HL-60/S4 (cell line): ENCODE measurements at regions not wholly inside any gene's neighbourhood (a gene's known extent, or its start where the extent isn't known, plus 50 kb on each side); places are given as distances from the start of the nearest gene placed in this dataset.

Source experiments
- in situ Hi-C: fragments of 300-500 bp; cut with MboI; formaldehyde crosslinking; loops from 2 replicates; pipeline ENCODE4 v1.14.3; 2022; ENCODE audit warnings: low sequenced_read_pairs

- in situ Hi-C loops = no loop called here
Observed at GRCh38 chr4:62917649-62918048, 1491.6 kb downstream of the TECRL start.

- in situ Hi-C loops = no loop called here
Observed at GRCh38 chr4:62914758-62915157, 1494.5 kb downstream of the TECRL start.

- in situ Hi-C loops = no loop called here
Observed at GRCh38 chr4:62913065-62913464, 1496.2 kb downstream of the TECRL start.

- in situ Hi-C loops = no loop called here
Observed at GRCh38 chr4:62912531-62912930, 1496.7 kb downstream of the TECRL start.

GRCh38 chr4:62909238-62909637 is 1500.0 kb downstream of the TECRL start:
- in situ Hi-C loops = no loop called here

- in situ Hi-C loops = no loop called here
Observed at GRCh38 chr4:62901101-62901500, 1508.1 kb downstream of the TECRL start.

GRCh38 chr4:62899646-62900364 is 1509.4 kb downstream of the TECRL start:
- in situ Hi-C loops = no loop called here

GRCh38 chr4:62898115-62898514 is 1511.1 kb downstream of the TECRL start:
- in situ Hi-C loops = no loop called here

GRCh38 chr4:62896721-62897120 is 1512.5 kb downstream of the TECRL start:
- in situ Hi-C loops = no loop called here

GRCh38 chr4:62881901-62882300 is 1527.3 kb downstream of the TECRL start:
- in situ Hi-C loops = no loop called here

GRCh38 chr4:62881210-62881609 is 1528.0 kb downstream of the TECRL start:
- in situ Hi-C loops = no loop called here

GRCh38 chr4:62872856-62873255 is 1536.4 kb downstream of the TECRL start:
- in situ Hi-C loops = no loop called here

- in situ Hi-C loops = no loop called here
Observed at GRCh38 chr4:62871078-62871477, 1538.2 kb downstream of the TECRL start.

- in situ Hi-C loops = no loop called here
Observed at GRCh38 chr4:62870451-62870850, 1538.8 kb downstream of the TECRL start.

- in situ Hi-C loops = no loop called here
Observed at GRCh38 chr4:62865261-62865660, 1544.0 kb downstream of the TECRL start.

GRCh38 chr4:62849696-62850095 is 1559.6 kb downstream of the TECRL start:
- in situ Hi-C loops = no loop called here

GRCh38 chr4:62835631-62836030 is 1573.6 kb downstream of the TECRL start:
- in situ Hi-C loops = no loop called here

- in situ Hi-C loops = no loop called here
Observed at GRCh38 chr4:62822306-62822705, 1586.9 kb downstream of the TECRL start.

GRCh38 chr4:62816566-62816965 is 1592.7 kb downstream of the TECRL start:
- in situ Hi-C loops = no loop called here

- in situ Hi-C loops = no loop called here
Observed at GRCh38 chr4:62814510-62815047, 1594.7 kb downstream of the TECRL start.

- in situ Hi-C loops = no loop called here
Observed at GRCh38 chr4:62806816-62807215, 1602.4 kb downstream of the TECRL start.

GRCh38 chr4:62804075-62804474 is 1603.9 kb downstream of the ADGRL3 start:
- in situ Hi-C loops = no loop called here

- in situ Hi-C loops = no loop called here
Observed at GRCh38 chr4:62797221-62797620, 1597.1 kb downstream of the ADGRL3 start.
